ENCODE measurements at regions not wholly inside any gene's neighbourhood (a gene's known extent, or its start where the extent isn't known, plus 50 kb on each side); places are given as distances from the start of the nearest gene placed in this dataset.

DNA sequence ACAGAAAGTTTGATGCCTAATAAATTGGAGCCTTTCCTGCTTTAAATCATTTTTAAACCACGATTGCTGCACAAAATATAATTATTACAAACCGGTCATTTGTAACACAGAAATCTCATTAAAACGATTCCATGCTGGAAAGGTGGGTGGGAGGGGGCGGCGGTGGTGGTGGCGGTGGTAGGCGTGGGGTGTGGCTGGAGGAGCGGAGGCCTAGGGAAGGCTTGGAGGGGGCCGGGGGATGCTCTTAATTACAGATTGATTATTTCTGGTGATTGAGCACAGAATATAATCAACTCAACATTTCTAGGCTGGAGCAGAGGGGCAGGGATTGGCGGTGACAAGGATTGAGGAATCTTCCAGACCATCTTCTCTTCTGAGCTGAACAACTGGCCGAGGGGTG lies 157.5 kb downstream of the TRIM29 start:
- Histone ChIP-seq H3K9me2 (ENCODE audit: low read depth, low read length) (no peaks in the 10 kb centered on the region), H3K79me2 (ENCODE audit: insufficient read depth, low read length) (no peaks in the 10 kb centered on the region), H3K27ac (ENCODE audit: low read depth, low read length, poor library complexity, severe bottlenecking) (no peak overlapping the region), H2AFZ (ENCODE audit: low read length) (no peak overlapping the region), H4K20me1 (ENCODE audit: insufficient read depth, low read length) (no peaks in the 10 kb centered on the region), H3K4me2 (ENCODE audit: low read length) (no peak overlapping the region), H3K9ac (ENCODE audit: low read length) (no peak overlapping the region), H3K4me3 (ENCODE audit: low read depth, low read length, poor library complexity, severe bottlenecking) (no peak overlapping the region), H3K27me3 (ENCODE audit: insufficient read depth, low read length) (no peaks in the 10 kb centered on the region), H3F3A (ENCODE audit: insufficient read depth, low read length) (no peaks in the 10 kb centered on the region), H3K4me1 (ENCODE audit: insufficient read depth, low read length, severe bottlenecking) (no peaks in the 10 kb centered on the region), H3K36me3 (ENCODE audit: insufficient read depth, low read length) (no peaks in the 10 kb centered on the region), H3K9me3 (ENCODE audit: low read length) (no peaks in the 10 kb centered on the region)
- TF ChIP-seq, protein P1, sequence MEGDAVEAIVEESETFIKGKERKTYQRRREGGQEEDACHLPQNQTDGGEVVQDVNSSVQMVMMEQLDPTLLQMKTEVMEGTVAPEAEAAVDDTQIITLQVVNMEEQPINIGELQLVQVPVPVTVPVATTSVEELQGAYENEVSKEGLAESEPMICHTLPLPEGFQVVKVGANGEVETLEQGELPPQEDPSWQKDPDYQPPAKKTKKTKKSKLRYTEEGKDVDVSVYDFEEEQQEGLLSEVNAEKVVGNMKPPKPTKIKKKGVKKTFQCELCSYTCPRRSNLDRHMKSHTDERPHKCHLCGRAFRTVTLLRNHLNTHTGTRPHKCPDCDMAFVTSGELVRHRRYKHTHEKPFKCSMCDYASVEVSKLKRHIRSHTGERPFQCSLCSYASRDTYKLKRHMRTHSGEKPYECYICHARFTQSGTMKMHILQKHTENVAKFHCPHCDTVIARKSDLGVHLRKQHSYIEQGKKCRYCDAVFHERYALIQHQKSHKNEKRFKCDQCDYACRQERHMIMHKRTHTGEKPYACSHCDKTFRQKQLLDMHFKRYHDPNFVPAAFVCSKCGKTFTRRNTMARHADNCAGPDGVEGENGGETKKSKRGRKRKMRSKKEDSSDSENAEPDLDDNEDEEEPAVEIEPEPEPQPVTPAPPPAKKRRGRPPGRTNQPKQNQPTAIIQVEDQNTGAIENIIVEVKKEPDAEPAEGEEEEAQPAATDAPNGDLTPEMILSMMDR (IDR thresholded peaks at IDR 0.05; ENCODE audit: low read length), result no peak
- no peak for TF ChIP-seq EZH2 (IDR thresholded peaks at IDR 0.05; ENCODE audit: borderline replicate concordance, low read length)

DNA sequence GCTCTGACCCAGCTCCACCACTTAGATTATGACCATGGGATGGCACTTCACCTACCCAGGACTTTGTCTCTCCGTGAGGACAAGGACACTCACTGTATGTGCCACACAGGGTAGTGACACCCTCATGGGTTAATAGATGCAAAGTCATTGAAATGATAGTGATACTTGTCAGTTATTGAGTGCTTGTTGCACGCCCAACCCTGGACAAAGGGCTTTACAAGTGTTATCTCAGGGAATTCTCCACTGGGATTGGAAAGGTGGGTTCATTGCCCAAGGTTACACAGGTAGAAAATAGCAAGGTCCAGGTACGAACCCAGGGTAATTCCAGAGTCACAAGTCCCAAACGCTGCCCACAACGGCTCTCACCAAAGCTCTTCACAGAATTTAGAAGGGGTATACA lies 158.2 kb downstream of the TRIM29 start:
- no peaks in the 10 kb centered on the region for H3K27me3 ChIP-seq (ENCODE audit: insufficient read depth, low read length)

GRCh38 chr11:119978696-119979095 lies 159.2 kb downstream of the TRIM29 start:
- Histone ChIP-seq H3K36me3 (ENCODE audit: insufficient read depth, low read length) (no peaks in the 10 kb centered on the region), H3K9ac (ENCODE audit: low read length) (no peak overlapping the region), H3K27ac (ENCODE audit: low read depth, low read length, poor library complexity, severe bottlenecking) (no peak overlapping the region), H3K4me3 (ENCODE audit: low read depth, low read length, poor library complexity, severe bottlenecking) (no peak overlapping the region), H4K20me1 (ENCODE audit: insufficient read depth, low read length) (no peaks in the 10 kb centered on the region), H3K27me3 (ENCODE audit: insufficient read depth, low read length) (no peaks in the 10 kb centered on the region), H3K4me1 (ENCODE audit: insufficient read depth, low read length, severe bottlenecking) (no peaks in the 10 kb centered on the region), H2AFZ (ENCODE audit: low read length) (no peak overlapping the region), H3K9me3 (ENCODE audit: low read length) (no peaks in the 10 kb centered on the region), H3K4me2 (ENCODE audit: low read length) (no peak overlapping the region), H3F3A (ENCODE audit: insufficient read depth, low read length) (no peaks in the 10 kb centered on the region), H3K9me2 (ENCODE audit: low read depth, low read length) (no peaks in the 10 kb centered on the region), H3K79me2 (ENCODE audit: insufficient read depth, low read length) (no peaks in the 10 kb centered on the region)
- TF ChIP-seq EZH2 (IDR thresholded peaks at IDR 0.05; ENCODE audit: borderline replicate concordance, low read length), result no peak
- TF ChIP-seq, protein P1 (IDR thresholded peaks at IDR 0.05; ENCODE audit: low read length), result no peak

More for the DNA sequence above, 158.2 kb downstream of the TRIM29 start:
- Histone ChIP-seq H4K20me1 (ENCODE audit: insufficient read depth, low read length) (no peaks in the 10 kb centered on the region), H3K79me2 (ENCODE audit: insufficient read depth, low read length) (no peaks in the 10 kb centered on the region), H3K4me1 (ENCODE audit: insufficient read depth, low read length, severe bottlenecking) (no peaks in the 10 kb centered on the region), H3K4me2 (ENCODE audit: low read length) (no peak overlapping the region), H3K9me3 (ENCODE audit: low read length) (no peaks in the 10 kb centered on the region), H3F3A (ENCODE audit: insufficient read depth, low read length) (no peaks in the 10 kb centered on the region), H3K27ac (ENCODE audit: low read depth, low read length, poor library complexity, severe bottlenecking) (no peak overlapping the region), H3K4me3 (ENCODE audit: low read depth, low read length, poor library complexity, severe bottlenecking) (no peak overlapping the region), H3K36me3 (ENCODE audit: insufficient read depth, low read length) (no peaks in the 10 kb centered on the region), H3K9me2 (ENCODE audit: low read depth, low read length) (no peaks in the 10 kb centered on the region), H3K9ac (ENCODE audit: low read length) (no peak overlapping the region), H2AFZ (ENCODE audit: low read length) (no peak overlapping the region)
- TF ChIP-seq, protein P1 (IDR thresholded peaks at IDR 0.05; ENCODE audit: low read length), result no peak
- no peak for TF ChIP-seq EZH2 (IDR thresholded peaks at IDR 0.05; ENCODE audit: borderline replicate concordance, low read length)

All from OCI-LY1 (cell line).